ENCODE measurements at regions not wholly inside any gene's neighbourhood (a gene's known extent, or its start where the extent isn't known, plus 50 kb on each side); places are given as distances from the start of the nearest gene placed in this dataset.

DNA sequence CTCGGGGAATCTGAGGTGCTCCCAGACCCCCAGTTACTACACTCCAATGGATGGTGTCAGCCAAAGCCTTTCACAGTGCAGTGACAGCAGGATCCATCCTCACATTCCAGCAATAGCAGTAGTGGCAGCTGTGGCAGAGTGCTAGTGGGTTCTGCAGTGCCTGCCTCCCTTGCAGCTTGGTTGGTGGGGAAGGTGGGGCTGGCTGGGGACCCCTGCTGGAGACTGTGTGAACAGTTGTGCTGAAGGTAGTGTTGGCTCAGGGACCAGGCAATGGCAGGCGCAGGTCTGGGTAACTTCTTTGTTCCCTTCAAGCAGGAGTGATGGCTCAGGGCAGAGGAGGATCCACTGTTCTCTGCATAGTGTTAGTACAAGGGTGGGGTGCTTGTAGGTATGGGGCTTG is 343.7 kb upstream of the TRAM1L1 start:
- DNase-seq: no peak
- H4K20me1 ChIP-seq (ENCODE audit: insufficient read depth): no peaks in the 10 kb centered on the region
- H2AFZ ChIP-seq: no peak overlapping the region
- CTCF ChIA-PET: no interaction called here
- H3K27me3 ChIP-seq (ENCODE audit: insufficient read depth, low read depth): no peaks in the 10 kb centered on the region
- POLR2A ChIA-PET (ENCODE audit: unreplicated experiment): no interaction called here
- no peaks in the 10 kb centered on the region for H3K9me2 ChIP-seq (ENCODE audit: insufficient read depth)
- H3K4me3 ChIP-seq: no peak overlapping the region
- TF ChIP-seq EZH2 (IDR thresholded peaks at IDR 0.05; ENCODE audit: low read depth): no peak
- TF ChIP-seq, protein P1, sequence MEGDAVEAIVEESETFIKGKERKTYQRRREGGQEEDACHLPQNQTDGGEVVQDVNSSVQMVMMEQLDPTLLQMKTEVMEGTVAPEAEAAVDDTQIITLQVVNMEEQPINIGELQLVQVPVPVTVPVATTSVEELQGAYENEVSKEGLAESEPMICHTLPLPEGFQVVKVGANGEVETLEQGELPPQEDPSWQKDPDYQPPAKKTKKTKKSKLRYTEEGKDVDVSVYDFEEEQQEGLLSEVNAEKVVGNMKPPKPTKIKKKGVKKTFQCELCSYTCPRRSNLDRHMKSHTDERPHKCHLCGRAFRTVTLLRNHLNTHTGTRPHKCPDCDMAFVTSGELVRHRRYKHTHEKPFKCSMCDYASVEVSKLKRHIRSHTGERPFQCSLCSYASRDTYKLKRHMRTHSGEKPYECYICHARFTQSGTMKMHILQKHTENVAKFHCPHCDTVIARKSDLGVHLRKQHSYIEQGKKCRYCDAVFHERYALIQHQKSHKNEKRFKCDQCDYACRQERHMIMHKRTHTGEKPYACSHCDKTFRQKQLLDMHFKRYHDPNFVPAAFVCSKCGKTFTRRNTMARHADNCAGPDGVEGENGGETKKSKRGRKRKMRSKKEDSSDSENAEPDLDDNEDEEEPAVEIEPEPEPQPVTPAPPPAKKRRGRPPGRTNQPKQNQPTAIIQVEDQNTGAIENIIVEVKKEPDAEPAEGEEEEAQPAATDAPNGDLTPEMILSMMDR (conservative IDR thresholded peaks at IDR 0.05): no peak
- H3K27ac ChIP-seq: no peak overlapping the region
- H3K4me2 ChIP-seq: no peak overlapping the region
- no peaks in the 10 kb centered on the region for H3K9me3 ChIP-seq (ENCODE audit: insufficient read depth, low read depth)
- H3K79me2 ChIP-seq (ENCODE audit: low read depth): no peaks in the 10 kb centered on the region
- intact Hi-C loops (cut with micrococcal nuclease; ENCODE audit: unreplicated experiment): no loop called here
- BruUV-seq (replicated peaks): no TSS peak
- H3K4me1 ChIP-seq (replicated peaks; ENCODE audit: insufficient read depth): no peaks in the 10 kb centered on the region
- no peaks in the 10 kb centered on the region for H3F3A ChIP-seq (ENCODE audit: insufficient read depth, low read depth)
- no peaks in the 10 kb centered on the region for H3K36me3 ChIP-seq (ENCODE audit: low read depth)

DNA sequence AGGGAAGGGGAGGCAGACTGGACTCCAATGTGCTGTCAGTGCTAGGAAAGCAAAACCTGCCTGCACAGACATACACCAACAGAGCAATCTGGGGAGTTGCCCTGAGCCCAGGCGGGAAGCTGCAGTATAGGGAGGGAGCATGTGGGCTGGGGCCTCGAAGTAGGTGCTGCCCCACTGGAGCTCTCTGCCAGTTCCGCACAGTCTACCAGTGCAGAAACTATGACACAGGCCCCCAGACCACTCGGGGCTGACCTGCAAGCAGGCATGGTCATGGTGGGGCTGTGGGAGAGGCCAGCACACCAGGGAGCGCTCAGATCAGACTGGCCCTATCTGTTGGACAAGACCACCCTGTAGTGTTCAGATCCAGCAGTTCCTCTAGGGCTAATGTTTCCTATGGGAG is 344.1 kb upstream of the TRAM1L1 start:
- Histone ChIP-seq H3K27me3 (ENCODE audit: insufficient read depth, low read depth) (no peaks in the 10 kb centered on the region), H3K4me3 (no peak overlapping the region), H3F3A (ENCODE audit: insufficient read depth, low read depth) (no peaks in the 10 kb centered on the region), H3K4me1 (replicated peaks; ENCODE audit: insufficient read depth) (no peaks in the 10 kb centered on the region), H3K36me3 (ENCODE audit: low read depth) (no peaks in the 10 kb centered on the region), H4K20me1 (ENCODE audit: insufficient read depth) (no peaks in the 10 kb centered on the region), H3K9me2 (ENCODE audit: insufficient read depth) (no peaks in the 10 kb centered on the region), H3K79me2 (ENCODE audit: low read depth) (no peaks in the 10 kb centered on the region), H3K4me2 (no peak overlapping the region), H2AFZ (no peak overlapping the region), H3K27ac (no peak overlapping the region), H3K9me3 (ENCODE audit: insufficient read depth, low read depth) (no peaks in the 10 kb centered on the region)
- intact Hi-C loops (cut with micrococcal nuclease; ENCODE audit: unreplicated experiment): no loop called here
- no peak for TF ChIP-seq EZH2 (IDR thresholded peaks at IDR 0.05; ENCODE audit: low read depth)
- TF ChIP-seq, protein P1 (conservative IDR thresholded peaks at IDR 0.05): no peak
- CTCF ChIA-PET: no interaction called here
- POLR2A ChIA-PET (ENCODE audit: unreplicated experiment): no interaction called here
- no TSS peak for BruUV-seq (replicated peaks)
- no peak for DNase-seq

DNA sequence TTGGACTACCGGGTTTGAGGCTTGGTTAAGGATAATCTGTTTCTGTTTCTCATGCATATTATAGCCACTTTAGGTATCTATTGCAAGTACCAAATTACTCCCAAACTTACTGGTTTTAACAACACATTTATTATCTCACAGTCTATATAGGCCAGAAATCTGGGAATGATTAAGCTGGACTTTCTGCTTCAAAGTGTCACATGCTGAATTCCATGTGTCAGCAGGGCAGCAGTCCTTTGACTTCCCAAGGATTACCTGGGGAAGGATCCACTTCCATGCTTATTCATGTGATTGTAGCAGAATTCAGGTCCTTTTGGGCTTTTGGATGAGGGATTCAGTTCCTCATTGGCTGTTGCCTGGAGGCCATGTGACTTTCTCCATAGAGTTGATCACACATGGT is 349.0 kb upstream of the TRAM1L1 start:
- no TSS peak for BruUV-seq (replicated peaks)
- Histone ChIP-seq H3F3A (ENCODE audit: insufficient read depth, low read depth) (no peaks in the 10 kb centered on the region), H3K9me2 (ENCODE audit: insufficient read depth) (no peaks in the 10 kb centered on the region), H3K4me1 (replicated peaks; ENCODE audit: insufficient read depth) (no peaks in the 10 kb centered on the region), H3K27me3 (ENCODE audit: insufficient read depth, low read depth) (no peaks in the 10 kb centered on the region), H2AFZ (no peak overlapping the region), H3K27ac (no peak overlapping the region), H3K4me3 (no peak overlapping the region), H3K36me3 (ENCODE audit: low read depth) (no peaks in the 10 kb centered on the region), H3K4me2 (no peak overlapping the region), H4K20me1 (ENCODE audit: insufficient read depth) (no peaks in the 10 kb centered on the region), H3K9me3 (ENCODE audit: insufficient read depth, low read depth) (no peaks in the 10 kb centered on the region), H3K79me2 (ENCODE audit: low read depth) (no peaks in the 10 kb centered on the region)
- intact Hi-C loops (cut with micrococcal nuclease; ENCODE audit: unreplicated experiment): no loop called here
- CTCF ChIA-PET: no interaction called here
- TF ChIP-seq EZH2 (IDR thresholded peaks at IDR 0.05; ENCODE audit: low read depth): no peak
- TF ChIP-seq, protein P1 (conservative IDR thresholded peaks at IDR 0.05): no peak
- POLR2A ChIA-PET (ENCODE audit: unreplicated experiment): no interaction called here
- no peak for DNase-seq

Data from PC-9 (cell line).